ENCODE measurements at regions not wholly inside any gene's neighbourhood (a gene's known extent, or its start where the extent isn't known, plus 50 kb on each side); places are given as distances from the start of the nearest gene placed in this dataset.
A peak's percentile ranks its signal among the peaks of the same experiment; 100 is the strongest.

DNA sequence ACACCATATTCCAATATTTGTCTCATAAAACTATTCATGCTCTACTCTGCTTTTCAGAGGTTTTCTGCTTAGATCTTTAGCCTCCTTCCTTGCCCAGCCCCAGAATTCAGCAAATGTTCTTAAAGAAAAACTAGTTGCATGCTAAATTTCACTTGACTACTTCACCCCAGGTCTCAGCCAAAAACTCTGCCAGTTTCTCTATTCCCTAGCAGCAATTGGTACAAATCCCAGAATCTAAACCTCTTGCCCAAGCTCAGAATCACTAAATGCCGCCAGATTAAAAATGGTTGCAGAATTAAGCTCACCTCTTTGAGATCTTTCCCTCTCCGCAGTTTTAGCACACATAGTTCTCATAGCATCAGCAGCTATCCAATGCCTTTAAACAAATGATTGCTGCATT lies 331.2 kb upstream of the SMARCA2 start:
- no peak for DNase-seq (ENCODE audit: low read depth)

DNA sequence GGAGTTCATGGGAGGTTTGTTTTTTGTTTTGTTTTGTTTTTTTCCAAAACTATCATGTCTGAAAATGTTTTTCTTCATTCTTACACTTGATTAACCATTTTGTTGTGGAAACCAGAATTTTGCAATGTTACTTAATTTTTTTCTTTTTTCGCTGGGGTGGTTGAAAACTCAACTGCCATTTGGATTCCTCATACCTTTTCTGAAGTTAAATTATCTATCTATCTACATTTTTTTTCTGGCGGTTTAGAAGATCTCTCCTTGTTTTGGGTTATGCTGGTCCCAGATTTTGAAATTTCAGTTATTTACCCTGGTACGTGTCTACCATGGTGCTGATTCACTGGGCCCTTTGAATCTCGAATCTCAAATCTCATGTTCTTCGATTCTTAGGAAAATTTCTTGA lies 316.2 kb upstream of the SMARCA2 start:
- no peak for DNase-seq (ENCODE audit: low read depth)

DNA sequence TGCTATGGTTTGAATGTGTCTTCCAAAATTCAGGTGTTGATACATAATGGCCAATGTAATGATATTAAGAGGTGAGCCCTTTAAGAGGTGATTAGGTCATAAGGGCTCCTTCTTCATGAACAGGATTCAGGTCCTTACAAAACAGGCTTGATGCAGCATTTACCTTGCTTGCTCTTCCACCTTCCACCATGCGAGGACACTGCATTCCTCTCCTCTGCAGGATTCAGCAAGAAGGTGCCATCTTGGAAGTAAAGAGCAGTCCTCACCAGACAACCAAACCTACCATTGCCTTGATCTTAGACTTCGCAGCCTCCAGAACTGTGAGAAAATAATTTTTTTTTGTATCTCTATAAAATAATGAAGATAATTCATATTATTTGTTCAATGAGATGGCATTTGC lies 314.0 kb upstream of the SMARCA2 start:
- DNase-seq (ENCODE audit: low read depth), result no peak

DNA sequence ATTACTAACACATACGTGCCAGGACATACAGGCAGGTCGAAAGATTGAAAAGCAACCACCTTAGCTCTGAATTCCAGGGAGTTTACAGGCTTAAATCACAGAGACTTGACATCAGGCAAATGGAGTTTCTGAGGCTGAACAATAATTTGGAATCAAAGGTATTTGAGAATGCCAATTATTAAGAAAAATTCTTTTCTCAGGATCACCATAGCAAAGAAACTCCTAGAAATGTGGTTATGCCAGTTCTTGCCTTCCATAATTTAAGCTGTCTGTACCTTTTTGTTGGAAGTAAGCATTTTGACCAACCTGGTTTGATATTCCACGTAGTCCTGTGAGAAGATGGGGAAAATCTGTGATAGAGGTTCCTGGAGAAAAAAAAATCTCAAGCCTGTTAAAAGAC lies 312.4 kb upstream of the SMARCA2 start:
- DNase-seq (ENCODE audit: low read depth), result no peak

DNA sequence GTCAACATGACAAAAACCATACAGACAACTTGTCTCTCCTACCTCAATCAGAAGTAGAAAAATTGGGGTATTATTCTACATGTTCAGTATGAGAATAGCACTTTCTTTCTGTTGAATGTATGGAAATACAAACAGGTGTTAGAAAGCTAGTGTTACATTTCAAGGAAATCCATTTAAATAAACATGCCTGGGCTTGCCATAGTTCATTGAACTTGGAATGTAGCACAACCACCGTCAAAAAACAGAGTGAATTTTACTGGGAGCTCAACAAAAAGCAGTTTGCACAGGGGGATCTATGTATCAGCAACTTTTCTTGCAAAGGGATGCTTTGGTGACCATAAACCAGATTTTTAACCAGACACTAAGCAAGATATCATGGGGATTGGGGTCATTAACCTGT lies 307.9 kb upstream of the SMARCA2 start:
- DNase-seq (ENCODE audit: low read depth), result no peak

DNA sequence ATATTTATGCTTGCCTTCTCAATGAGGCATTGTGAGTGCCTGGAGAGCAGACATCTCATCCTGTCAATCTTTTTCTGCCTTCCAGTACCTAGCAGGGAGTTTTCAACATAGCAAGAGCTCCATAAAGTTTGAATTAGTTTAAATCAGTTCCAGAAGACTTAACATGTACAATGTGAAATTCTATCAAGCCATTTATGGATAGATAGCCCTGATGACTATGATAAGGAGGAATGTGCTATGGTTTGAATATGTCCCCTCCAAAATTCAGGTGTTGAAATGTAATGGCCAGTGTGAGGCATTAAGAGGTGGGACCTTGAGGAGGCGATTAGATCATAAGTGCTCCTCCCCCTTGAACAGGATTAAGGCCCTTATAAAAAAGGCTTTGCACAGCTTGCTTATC lies 306.9 kb upstream of the SMARCA2 start:
- no peak for DNase-seq (ENCODE audit: low read depth)

DNA sequence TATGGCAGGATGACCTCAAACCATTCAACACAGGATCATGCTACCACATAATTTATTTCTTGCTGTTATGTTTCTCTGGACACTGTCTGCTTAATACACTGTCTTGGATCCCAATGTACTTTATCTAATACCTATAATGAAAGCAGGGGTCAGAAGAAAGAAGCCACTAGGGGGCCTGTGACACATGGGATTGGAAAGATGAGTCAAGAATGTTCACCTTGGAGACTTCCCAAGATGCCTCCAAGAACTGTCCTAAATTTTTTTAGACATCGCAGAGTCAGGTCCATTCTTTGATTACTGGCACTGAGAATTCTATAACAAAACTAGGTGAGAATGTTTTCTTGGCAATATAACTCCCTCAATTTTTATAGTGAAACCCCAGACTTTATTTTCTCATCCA lies 305.8 kb upstream of the SMARCA2 start:
- peak; percentile 2 for DNase-seq (ENCODE audit: low read depth)

DNA sequence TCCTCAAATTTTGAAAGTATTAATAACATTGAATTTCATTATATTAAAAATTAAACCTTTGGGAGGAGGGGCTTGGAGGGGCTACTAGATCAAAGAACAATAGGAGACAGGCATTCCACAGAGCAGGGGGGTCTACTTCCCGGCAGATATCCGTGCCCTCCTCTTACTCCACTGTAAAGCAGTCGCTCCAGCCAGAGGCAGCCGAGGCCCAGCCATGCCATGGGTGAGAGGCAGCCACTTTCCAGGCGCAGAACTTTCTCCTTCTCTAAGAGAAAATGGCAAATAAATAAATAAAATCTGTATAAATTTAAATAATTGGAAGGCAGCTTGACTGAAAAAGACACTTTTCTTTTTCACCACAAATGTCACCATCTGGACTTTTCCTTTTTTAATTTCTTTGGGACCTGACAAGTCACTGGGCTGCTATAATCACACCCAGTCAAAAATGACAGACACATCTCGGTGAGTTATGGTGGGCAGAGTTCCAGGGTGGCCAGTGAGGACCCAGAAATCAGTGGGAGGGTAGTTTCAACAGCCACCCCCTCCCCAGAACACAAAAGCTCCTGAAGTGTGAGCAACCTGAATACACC lies 302.2 kb upstream of the SMARCA2 start:
- DNase-seq (ENCODE audit: low read depth), result no peak

DNA sequence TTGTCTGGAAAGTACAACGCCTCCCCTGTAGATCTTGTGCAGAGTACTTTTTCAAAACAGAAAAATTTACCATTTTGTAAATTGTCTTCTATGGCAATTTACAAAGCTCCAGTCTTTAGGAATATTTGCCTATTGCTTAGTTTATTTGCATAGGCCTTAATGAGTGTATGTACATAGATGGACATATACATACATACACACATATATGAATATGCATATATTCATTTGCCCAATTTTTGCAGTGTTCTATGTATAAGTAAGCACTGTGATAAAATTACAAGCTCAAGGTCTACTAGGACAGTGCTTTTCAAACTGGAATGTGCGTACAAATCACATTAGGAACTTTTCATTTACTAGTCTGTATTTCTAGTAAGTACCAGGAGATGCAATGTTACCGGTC lies 301.3 kb upstream of the SMARCA2 start:
- no peak for DNase-seq (ENCODE audit: low read depth)

DNA sequence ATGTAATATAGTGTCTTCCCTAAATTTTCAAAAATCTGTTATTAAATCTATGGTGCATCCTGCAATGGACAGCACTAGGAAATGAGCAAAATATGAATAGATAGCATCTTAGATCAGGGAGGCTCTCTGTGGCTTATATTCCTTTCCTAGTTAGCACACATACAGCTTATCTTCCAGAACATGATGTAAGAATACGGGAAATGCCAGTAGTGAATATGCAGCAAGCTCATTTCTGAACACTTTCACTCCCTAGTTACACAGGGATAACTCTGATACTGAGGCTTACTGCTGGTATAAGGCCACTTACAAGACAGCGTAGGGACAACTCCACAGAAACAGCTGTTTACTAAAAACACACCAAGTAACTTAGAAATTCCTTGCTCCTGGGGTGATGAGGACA lies 297.3 kb upstream of the SMARCA2 start:
- no peak for DNase-seq (ENCODE audit: low read depth)

DNA sequence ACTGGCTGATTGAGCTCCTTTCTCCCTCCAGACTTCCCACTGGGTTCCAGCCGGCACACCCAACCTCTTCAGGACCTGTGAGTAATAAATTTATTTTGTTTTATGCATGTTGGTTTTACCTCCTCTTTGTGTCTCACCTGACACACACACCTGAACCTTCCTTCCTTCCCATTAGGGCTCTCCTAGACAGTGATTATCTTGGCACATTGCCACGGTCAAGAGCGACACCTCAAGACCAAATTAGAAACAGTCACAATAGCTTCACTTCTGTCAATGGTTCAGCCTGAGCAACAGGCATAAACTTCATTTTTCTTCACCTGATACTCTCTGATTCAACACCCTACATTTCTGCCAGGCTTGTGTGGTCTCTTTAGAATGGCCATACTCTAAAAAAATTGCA lies 296.3 kb upstream of the SMARCA2 start:
- DNase-seq (ENCODE audit: low read depth), result no peak

DNA sequence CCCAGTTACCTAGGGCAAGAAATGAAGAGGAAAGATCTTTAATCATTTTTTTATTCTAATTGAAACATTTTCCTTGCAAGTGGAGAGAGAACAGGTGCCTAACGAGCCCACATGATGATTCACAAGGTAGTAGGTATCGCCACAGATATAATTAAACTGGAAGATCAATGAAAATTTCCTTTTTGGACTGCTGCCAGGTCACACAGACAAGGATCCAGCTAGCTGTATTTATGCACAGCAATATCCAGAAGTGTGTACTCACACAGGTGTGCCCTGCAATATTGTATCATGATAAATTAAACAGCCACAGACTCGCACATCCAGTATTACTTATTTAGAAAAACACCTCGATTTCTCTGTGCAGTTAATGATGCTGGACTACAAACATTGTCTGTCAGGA lies 294.0 kb upstream of the SMARCA2 start:
- no peak for DNase-seq (ENCODE audit: low read depth)

DNA sequence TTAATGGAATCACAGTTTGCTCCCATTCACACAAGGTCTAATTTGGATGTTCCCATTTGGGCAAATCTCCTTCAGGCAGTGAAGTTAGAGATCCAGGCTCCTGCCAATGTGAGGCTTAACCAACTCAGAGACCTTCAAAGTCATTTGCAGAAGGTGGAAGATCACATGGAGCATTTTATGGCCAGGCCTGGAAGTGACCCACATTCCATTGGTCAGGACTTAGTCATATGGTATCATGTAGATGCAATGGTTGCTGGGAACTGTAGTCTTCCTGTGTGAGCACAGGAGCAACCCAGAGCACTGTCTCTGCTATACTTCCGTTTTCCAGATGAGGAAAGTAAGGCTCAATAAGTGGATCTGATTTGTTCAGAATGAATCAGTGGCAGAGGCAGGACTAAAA lies 292.7 kb upstream of the SMARCA2 start:
- DNase-seq (ENCODE audit: low read depth), result no peak

DNA sequence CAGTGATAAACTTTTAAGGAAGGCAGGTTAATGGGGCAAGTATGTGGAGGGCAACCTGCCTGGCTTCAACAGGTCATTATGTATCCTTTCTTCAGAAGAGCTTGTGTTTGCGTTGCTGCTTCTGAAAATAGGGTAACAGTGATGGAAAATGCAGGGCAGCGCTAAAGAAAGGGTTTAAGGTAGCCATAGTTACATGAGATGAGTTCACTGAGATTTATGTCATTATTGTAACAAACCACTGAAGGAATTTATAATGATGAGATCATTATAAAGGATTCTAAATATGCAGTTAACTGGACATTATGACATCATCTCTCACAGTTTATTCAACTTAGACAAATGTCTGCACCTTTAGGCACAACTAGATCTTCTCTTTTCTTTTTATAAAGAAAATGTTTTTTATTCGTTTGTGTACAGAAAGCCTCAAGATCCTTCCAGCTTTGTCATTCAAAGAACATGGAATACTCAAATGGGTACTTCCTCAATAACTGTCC lies 291.6 kb upstream of the SMARCA2 start:
- no peak for DNase-seq (ENCODE audit: low read depth)

DNA sequence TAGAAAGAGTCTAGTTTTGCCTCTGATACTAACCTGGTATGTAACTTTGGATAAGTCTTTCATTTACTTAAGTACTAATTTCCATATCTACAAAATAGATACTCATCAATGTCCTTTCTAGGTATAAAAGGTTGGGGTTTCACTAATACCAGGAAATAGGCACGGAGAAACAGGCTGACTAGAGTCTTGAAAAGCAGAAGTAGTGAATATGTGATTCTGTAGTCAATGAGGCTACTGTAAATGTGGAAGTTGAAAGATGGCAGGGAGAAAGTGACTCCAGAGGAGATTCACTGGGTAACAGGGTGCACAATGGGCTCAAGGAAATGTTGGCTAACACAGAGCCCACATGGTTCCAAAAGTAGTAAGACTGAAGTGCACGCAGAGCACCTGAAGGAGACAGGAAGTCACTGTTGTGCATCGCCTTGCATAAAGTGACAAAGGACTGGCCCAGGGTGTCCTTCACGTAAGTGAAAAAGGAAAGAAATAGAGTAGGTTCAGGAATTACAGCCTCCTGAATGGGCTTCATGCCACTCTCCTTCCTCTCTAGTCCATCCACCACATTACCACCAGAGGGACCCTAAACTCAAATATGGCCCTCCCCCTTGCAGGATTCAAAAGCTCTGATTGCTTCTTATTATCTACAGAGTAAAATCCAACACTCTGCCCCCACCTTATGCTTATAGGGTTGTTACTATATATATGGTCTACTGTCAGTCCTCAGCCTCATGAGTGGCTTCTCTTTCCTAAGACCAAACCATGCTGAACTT lies 288.0 kb upstream of the SMARCA2 start:
- DNase-seq (ENCODE audit: low read depth), result no peak

DNA sequence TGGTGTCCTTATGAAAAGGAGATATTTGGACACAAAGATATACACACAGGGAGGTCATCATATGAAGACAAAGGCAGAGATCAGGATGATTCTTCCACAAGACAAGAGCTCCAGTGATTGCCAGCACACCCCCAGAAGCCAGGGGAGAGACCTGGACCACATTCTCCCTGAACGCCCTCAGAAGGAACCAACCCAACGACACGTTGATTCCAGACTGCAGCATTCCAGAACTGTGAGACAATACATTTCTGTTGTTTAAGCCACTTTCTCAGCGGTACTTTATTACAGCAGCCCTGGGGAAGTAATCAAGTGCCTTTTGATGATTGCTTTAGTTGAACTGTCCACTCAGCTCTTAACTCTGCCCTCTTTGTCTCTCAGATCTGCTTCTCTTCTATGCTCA lies 285.5 kb upstream of the SMARCA2 start:
- no peak for DNase-seq (ENCODE audit: low read depth)

DNA sequence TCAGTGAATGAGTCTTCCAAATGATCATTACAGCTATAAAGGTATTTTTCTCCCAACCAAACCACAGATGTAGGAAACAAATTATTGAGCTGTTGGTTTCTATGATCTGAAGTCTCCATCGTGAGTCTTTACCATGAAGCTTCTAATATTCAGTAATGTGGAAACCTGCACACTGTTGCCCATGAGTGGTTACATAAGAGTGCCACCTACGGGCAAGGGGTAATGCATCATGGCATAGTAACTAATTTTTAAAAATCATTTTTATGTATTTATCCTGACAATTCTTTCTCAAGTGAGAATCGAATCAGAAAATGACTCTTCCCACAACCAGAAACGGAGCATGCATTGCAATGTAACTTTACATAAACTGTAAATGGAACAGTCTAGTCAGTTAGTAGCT lies 282.5 kb upstream of the SMARCA2 start:
- DNase-seq (ENCODE audit: low read depth), result no peak

DNA sequence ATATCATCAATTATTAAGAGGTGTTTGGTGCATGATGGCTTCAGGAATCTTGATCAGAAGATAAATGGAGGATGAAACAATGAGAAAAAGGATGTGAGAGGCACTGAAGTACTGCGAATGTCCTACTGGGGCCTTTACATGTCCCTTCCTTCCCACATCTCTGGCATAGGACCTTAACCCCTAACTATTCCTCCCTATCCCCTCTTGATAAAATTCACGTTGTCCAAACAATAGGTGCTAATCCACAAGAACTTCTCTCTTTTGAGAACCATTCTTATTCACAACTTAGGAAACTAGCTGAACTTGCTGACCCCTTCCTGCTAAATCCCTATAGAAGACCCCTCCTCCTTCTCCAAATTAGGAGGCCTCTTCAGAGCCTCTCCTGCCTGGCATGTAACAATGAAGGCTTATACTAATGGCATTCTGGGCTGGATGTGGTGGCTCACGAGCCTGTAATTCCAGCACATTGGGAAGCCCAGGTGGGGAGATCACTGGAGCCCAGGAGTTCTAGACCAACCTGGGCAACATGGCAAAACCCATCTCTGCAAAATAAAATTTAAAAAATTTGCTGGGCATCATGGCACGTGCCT lies 276.5 kb upstream of the SMARCA2 start:
- DNase-seq (ENCODE audit: low read depth), result no peak

DNA sequence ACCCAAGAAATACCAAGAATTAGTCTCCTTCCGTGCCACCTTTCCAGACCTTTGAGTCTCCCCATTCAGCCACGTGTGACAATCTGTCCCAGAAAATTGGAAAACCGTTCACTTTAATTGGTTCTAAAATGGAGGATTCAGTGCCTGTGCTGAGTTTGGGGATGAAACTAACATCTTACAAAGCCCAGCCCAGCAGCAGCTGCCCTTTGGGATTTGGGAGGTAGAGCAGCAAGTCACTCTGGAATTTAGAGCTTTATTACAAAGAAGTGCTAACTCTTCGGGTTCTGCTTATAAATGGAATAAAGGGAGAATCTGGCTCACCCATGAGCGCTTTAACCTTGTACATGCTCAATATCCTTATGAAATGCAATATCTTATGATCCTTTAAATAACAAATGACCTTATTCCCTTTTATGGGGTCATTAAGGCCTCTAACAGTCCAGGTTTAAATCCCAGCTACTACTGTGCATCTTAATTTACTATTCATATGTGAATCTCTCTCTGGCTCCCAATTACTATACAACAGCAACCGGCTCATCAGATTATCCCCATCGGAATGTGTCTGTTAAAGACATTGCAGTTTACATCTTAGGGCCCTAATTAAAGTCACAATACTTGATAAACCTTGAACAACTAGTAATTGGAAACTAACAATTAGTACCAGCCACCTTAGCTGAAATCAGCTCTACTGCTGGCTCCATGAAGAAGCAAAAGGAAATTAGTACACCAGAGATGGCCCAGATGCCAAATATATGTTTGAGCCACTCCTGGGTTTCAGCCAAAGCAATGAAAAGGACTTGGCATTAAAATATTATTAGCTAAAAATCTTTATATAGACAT lies 271.8 kb upstream of the SMARCA2 start:
- DNase-seq (ENCODE audit: low read depth), result no peak

DNA sequence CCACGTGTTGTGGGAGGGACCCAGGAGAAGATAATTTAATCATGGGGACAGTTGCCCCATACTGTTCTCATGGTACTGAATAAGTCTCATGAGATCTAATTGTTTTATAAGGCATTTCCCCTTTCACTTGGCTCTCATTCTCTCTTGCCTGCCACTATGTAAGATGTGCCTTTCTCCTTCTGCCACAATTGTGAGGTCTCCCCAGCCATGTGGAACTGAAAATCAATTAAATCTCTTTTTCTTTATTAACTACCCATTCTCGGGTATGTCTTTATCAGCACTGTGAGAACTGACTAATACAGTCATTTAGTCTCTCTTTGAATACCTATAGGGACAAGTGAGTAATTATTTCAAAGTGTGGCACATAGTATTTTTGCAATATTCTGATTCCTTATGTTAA lies 269.2 kb upstream of the SMARCA2 start:
- DNase-seq (ENCODE audit: low read depth), result no peak

DNA sequence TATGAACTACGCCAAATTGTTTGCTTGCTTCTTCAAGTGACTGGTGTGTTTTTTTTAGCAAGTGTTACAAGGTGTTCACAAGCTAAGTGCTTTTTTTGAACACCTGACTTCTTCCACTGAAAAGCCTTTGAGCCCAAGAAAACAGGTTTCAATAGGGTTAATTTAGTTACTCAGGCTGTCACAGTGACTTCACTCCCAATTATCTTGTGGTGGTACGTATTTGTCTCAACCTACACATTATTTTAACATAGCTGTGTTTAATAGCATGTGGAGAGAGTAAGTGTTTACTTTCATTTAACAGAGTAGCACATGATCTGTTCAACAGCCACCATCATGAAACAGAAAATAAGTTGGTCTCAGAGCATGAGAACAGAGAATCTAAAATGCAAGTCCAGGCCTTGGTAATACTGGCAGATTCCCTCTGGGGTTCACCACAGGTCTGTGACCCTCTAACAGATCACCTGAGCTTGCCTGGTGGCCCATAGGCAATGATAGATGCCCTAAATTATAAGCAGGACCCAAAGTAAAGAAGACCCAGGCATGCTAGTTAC lies 267.7 kb upstream of the SMARCA2 start:
- no peak for DNase-seq (ENCODE audit: low read depth)

DNA sequence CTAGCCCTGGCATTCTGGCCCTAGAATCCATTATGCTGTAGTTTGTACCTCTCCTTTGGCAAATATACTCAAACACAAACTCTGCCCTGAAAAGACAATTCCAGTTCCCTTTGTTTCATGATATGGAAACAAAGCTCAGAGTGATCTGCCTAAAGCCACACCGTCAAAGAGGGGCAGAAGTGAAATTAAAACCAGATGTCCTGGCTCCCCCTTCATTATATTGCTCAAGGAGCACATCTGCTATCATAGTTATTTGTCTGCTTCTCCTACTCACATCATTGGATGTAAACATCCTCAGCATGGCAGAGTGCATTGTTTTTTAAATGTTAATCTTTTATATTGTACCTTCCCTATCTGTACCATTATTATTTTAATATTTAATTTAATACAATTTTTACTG lies 266.7 kb upstream of the SMARCA2 start:
- no peak for DNase-seq (ENCODE audit: low read depth)

All from RPMI7951 (cell line).